GM21381 (cell line): ENCODE measurements at regions not wholly inside any gene's neighbourhood (a gene's known extent, or its start where the extent isn't known, plus 50 kb on each side); places are given as distances from the start of the nearest gene placed in this dataset.
"Not testable (repeated sequence)": the region's sequence is repeated elsewhere in the genome, so short reads cannot be mapped to it uniquely, and the experiment has no call there.

Experiments
- ATAC-seq: cut with Tn5 transposase; IDR thresholded peaks from one replicate; pipeline ENCODE4 v1.9.1; 2021; ENCODE audit warnings: mild to moderate bottlenecking, moderate library complexity; ENCODE audit not compliant: unreplicated experiment

DNA sequence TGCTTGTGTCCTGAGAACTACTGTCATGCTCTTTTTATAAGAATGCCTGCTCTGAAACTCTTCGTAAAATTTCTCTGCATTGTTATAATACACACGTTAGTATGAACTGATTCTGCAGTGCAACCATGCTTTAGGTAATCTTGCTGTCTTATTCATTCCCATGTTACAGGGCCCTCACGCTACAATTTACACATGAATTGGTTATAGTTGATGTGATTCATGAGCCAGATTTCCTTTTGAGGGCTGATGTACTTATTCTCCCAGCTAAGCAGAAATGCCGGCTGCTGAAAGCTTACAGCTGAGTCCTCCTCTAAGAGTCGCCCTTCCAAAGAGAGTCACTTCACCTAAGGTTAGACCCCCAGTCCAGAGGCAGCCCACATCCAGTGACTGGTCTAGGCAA lies 233.5 kb upstream of the PCSK5 start:
- no peak for ATAC-seq

DNA sequence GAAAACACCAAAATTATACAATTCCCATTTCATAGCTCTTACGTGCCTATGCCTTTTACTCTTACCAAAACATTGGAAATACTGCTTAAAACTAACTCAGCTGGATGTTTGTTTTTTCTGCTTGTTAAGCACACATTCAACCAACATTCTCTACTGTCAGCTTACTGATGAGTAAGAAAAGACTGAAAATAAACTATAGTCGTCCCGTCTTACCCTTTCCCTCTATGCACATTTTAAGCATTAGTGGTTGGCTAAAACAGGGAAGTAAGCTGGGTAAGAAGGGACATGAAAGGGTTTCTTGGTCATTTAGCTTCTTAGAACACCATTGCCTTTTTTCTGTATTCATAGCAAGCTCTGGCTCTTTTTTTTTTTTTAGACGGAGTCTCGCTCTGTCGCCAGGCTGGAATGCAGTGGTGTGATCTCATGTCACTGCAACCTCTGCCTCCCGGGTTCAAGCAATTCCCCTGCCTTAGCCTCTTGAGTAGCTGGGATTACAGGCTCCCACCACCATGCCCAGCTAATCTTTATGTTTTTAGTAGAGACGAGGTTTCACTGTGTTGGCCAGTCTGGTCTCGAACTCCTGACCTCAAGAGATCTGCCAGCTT lies 232.1 kb upstream of the PCSK5 start:
- no peak for ATAC-seq

DNA sequence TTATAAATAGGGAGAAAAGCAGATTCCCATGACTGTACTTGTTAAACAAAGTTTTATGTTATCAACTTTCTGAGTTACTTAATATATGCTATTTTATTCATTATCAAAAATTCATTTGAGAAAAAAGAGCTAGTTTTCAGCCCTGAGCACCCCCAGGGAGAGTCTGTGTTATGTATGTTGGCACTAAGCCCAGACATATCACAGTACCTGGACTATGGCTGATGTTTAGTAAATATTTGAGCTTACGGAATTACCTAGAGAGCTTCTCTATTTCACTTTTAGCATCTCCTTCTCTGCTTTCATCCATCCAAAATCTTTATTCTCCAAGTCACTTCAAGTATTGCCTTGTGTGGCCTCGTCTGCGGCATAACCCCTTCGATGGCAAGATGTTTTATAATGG lies 225.9 kb upstream of the PCSK5 start:
- ATAC-seq: no peak

DNA sequence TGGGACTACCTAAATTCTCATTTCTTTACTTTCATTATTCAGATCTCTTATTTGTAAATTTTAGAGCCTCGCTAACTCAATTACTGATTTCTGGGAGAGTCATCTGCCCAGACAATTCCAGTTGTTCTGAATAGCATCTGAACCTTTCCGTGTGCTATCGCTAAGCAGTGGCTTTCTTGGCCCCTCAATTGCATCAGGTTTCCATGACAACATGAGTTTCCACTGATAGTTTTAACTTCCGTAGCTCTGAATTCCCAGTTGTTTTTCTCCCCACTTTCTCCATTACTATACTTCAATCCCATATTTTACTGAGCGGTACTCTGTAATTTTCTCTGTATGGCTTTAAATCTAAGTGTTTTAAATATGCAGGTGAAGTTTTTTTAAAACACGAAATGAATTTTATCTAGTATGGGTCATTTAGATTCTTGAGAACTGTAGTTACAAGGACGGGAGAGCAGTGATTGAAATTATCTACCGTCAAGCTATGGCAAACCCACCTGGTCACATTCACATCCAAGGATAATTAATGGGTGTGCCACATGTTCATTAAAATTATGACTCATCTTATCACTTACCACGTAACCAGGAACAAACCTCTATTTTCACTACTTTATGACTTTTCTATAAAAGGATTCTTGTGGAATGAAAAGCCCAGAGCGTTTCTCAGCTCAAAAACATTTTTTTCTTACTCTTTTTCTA lies 223.5 kb upstream of the PCSK5 start:
- no peak for ATAC-seq

DNA sequence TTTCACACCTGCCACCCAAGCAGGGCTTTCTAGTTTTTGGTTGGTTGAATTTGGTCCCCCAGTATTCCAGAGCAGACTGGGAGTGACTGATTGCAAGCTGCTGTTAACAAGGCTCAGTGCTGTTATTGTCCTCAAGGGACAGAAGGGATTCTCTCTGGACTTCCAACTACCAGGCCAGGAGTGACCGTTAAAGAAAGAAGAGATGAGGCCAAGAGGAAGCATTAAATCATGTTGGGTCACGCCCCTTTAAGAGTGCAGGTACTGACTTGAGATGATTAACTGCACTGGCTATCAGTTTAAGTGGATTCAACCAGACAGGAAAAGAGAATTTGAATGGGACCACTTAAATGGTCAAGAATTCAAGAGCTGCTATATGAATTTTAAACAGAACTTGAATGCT lies 220.8 kb upstream of the PCSK5 start:
- no peak for ATAC-seq

- no peak for ATAC-seq
Observed at GRCh38 chr9:75671354-75671753, 219.1 kb upstream of the PCSK5 start.

GRCh38 chr9:75672478-75672877 lies 218.0 kb upstream of the PCSK5 start:
- no peak for ATAC-seq

- ATAC-seq: no peak
Observed at GRCh38 chr9:75683591-75683990, 206.9 kb upstream of the PCSK5 start.

GRCh38 chr9:75685062-75685461 lies 205.4 kb upstream of the PCSK5 start:
- no peak for ATAC-seq

GRCh38 chr9:75687359-75687953 lies 203.0 kb upstream of the PCSK5 start:
- ATAC-seq: no peak

DNA sequence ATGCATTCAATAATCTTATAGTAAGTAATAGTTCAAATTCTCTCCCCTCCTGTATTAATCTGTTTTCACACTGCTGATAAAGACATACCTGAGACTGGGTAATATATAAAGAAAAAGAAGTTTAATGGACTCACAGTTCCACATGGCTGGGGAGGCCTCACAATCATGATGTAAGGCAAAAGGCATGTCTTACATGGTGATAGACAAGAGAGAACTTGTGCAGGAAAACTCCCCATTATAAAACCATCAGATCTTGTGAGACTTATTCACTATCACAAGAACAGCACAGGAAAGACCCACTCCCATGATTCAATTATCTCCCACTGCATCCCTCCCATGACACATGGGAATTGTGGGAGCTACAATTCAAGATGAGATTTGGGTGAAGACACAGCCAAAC lies 199.9 kb upstream of the PCSK5 start:
- not testable (repeated sequence) for ATAC-seq

DNA sequence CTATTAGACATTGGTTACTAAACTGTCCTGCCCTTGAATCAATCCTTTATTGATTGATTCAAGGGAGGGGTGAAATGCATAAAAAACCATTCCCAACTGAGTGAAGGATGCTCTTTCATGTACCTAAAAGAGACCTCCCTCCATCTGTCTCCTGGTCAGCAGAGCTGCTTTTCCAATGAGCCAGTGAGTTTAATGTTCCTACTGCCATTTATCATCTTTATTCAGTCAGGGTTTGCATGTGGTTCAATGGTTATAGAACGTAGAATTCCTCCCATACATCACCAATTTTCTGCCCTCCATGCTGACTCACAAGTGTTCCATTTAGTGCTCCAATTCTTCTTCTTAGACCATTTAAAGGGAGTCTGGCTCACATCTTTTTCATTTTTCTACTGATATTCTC lies 199.1 kb upstream of the PCSK5 start:
- no peak for ATAC-seq

DNA sequence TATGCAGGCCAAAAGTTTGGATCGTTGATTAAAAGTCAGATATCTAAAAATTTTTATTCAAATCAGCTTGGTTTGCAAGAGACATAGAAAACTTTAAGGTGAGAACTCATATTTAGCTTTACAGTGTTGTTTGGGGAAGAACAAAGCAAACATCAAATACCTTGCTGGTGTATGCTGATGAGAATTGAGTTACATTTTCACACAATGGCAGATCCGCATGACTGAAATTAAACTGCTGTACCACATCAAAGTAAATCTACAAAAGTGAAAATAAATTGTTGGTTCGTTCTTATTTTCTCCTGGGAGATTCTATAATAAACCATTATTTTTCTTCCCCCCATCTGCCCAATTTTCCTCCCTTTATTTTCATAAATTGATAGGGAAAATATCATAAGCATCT lies 198.2 kb upstream of the PCSK5 start:
- ATAC-seq: no peak

GRCh38 chr9:75695921-75696320 lies 194.6 kb upstream of the PCSK5 start:
- ATAC-seq: no peak

GRCh38 chr9:75699017-75699416 lies 191.5 kb upstream of the PCSK5 start:
- ATAC-seq: no peak

DNA sequence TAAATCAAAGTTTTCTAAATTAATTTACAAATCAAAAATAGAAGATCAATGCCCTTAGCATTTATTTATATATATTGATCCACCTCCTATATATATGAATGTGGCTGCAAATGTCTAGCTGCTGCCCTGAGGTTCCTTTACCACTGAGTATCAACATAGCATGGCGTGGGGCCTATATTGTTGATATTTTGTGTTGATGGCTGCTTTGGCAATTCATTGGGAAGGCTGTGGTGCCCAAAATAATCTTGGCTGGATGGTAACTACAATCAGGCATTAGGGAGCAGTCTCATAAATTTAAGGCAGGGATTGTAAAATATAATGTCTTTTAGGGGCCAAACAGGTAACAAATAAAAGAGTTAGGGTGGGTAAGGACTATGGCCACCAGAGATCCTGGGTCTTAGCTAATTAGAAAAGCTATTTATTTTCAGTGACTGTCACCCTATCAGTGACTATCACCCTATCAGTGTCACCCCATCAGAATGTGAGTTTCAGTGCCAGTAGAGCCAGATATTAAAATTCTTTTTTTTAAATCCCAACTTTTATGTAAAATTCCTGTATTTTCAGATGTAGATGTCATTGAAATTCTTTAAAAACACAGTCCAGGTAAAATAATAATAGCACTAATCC lies 190.7 kb upstream of the PCSK5 start:
- ATAC-seq: no peak

- no peak for ATAC-seq
Observed at GRCh38 chr9:75700252-75700640, 190.2 kb upstream of the PCSK5 start.

DNA sequence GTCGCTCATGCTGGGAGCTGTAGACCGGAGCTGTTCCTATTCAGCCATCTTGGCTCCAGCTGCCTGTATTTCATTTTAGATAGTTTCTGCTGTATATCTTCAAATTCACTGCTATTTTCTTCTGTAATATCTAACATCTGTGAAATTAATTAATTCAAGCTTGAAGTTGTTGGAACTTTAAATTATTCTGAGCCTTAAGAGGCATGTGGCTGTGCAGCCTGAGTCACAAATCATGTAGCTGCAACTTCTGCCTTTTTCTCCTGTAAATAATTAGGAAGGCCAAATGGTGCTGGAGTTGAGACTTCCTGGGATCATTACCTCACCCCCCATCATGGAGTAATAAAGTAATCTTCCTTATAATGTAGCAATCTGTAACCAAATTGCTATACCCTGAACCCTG lies 183.3 kb upstream of the PCSK5 start:
- ATAC-seq: no peak

GRCh38 chr9:75709698-75710097 lies 180.8 kb upstream of the PCSK5 start:
- no peak for ATAC-seq

DNA sequence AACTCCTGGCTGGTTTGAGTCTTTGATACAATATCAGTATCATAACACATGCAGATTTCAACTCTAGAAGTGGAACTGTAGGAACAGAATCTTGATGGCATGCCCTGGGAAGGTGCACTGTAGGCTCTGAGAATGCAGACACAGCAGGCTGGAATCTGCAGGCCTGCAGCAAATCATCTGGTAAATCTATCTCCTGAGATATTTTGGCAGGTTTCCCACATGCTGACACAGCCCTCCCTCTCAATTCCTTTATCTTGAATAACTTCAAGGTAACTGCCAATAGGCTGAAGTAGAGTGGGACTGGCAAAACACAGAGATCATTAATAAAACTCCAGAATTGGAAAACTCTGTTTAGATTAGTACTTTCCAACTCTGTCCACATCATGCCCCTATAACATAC lies 177.8 kb upstream of the PCSK5 start:
- ATAC-seq: no peak

DNA sequence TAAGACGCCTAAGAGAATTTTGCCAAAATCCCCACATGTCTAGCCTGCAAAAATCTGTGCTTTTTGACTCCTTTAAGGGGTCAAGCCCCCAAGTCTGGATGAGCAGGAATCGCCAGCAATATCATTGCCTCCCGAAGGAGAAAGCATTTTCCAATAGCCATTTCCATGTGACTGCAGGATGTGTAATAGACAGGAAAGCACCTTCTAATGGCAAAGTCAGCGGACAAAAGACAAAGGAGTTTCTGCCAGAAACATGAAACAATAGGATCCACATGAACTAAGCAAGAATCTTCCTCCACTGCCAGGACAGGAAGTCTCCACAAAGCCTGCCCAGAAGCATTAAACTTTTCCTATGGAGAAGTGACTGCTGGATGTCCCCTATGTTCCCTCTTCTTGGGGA lies 177.1 kb upstream of the PCSK5 start:
- no peak for ATAC-seq

GRCh38 chr9:75715360-75715759 lies 175.1 kb upstream of the PCSK5 start:
- no peak for ATAC-seq
